ENCODE measurements at regions not wholly inside any gene's neighbourhood (a gene's known extent, or its start where the extent isn't known, plus 50 kb on each side); places are given as distances from the start of the nearest gene placed in this dataset.

- DNase-seq: no peak
Measured at GRCh38 chr4:53810643-53811042, 219.4 kb upstream of the LNX1 start.

- no peak for DNase-seq
Measured at GRCh38 chr4:53809816-53810215, 218.5 kb upstream of the LNX1 start.

- DNase-seq: no peak
Measured at GRCh38 chr4:53805291-53805690, 214.0 kb upstream of the LNX1 start.

GRCh38 chr4:53804719-53805118 is 213.4 kb upstream of the LNX1 start:
- peak; percentile 89 to 95 for DNase-seq

- DNase-seq: no peak
Measured at GRCh38 chr4:53802500-53802899, 211.2 kb upstream of the LNX1 start.

GRCh38 chr4:53801373-53801772 is 210.1 kb upstream of the LNX1 start:
- no peak for DNase-seq

- no peak for DNase-seq
Measured at GRCh38 chr4:53800741-53801140, 209.5 kb upstream of the LNX1 start.

- DNase-seq: no peak
Measured at GRCh38 chr4:53793096-53793495, 201.8 kb upstream of the LNX1 start.

GRCh38 chr4:53790286-53790685 is 199.0 kb upstream of the LNX1 start:
- no peak for DNase-seq

GRCh38 chr4:53788621-53789020 is 197.3 kb upstream of the LNX1 start:
- DNase-seq: no peak

GRCh38 chr4:53788011-53788410 is 196.7 kb upstream of the LNX1 start:
- no peak for DNase-seq

- no peak for DNase-seq
Measured at GRCh38 chr4:53786632-53787031, 195.3 kb upstream of the LNX1 start.

- DNase-seq: no peak
Measured at GRCh38 chr4:53785996-53786395, 194.7 kb upstream of the LNX1 start.

GRCh38 chr4:53784112-53784511 is 192.8 kb upstream of the LNX1 start:
- no peak for DNase-seq

- no peak for DNase-seq
Measured at GRCh38 chr4:53783208-53783859, 192.0 kb upstream of the LNX1 start.

- DNase-seq: peak; percentile 88 to 89
Measured at GRCh38 chr4:53782458-53782845, 191.2 kb upstream of the LNX1 start.

- no peak for DNase-seq
Measured at GRCh38 chr4:53781629-53782457, 190.6 kb upstream of the LNX1 start.

GRCh38 chr4:53780736-53781400 is 189.6 kb upstream of the LNX1 start:
- DNase-seq: no peak

GRCh38 chr4:53779025-53779424 is 187.7 kb upstream of the LNX1 start:
- no peak for DNase-seq

- no peak for DNase-seq
Measured at GRCh38 chr4:53778155-53778554, 186.9 kb upstream of the LNX1 start.

- DNase-seq: peak; percentile 80 to 84
Measured at GRCh38 chr4:53777244-53777984, 186.1 kb upstream of the LNX1 start.

GRCh38 chr4:53776141-53776540 is 184.9 kb upstream of the LNX1 start:
- no peak for DNase-seq

GRCh38 chr4:53775381-53775780 is 184.1 kb upstream of the LNX1 start:
- DNase-seq: no peak

All from Kasumi-1 (cell line).